ENCODE measurements at regions not wholly inside any gene's neighbourhood (a gene's known extent, or its start where the extent isn't known, plus 50 kb on each side); places are given as distances from the start of the nearest gene placed in this dataset.

- Histone ChIP-seq H4K20me1 (replicated peaks in 1 of 2; ENCODE audit: control insufficient read depth in 1 of 2, insufficient read depth in 2 of 2, low read length in 2 of 2) (peaks cover 0 to 6% of the 10 kb centered on the region in 2 experiments), H4K91ac (replicated peaks; ENCODE audit: insufficient read length, low read length) (no peak overlapping the region), H3K4ac (replicated peaks; ENCODE audit: insufficient read length, low read depth, low read length) (no peak overlapping the region), H2BK20ac (ENCODE audit: low read length) (no peak overlapping the region), H2AFZ (ENCODE audit: low read length) (no peak overlapping the region), H4K5ac (ENCODE audit: insufficient read length, low read depth, low read length) (no peak overlapping the region), H3K9me3 (ENCODE audit: insufficient read depth in 2 of 2, low read depth in 1 of 2, low read length in 1 of 2) (no peaks in the 10 kb centered on the region), H3K4me1 (replicated peaks in 1 of 4; ENCODE audit: control insufficient read depth in 3 of 4, insufficient read depth in 4 of 4, low read length in 3 of 4) (no peaks in the 10 kb centered on the region), H3K79me1 (ENCODE audit: low read depth, low read length) (no peaks in the 10 kb centered on the region; the same call in 1 of the 2 replicates), H2BK15ac (ENCODE audit: low read length) (no peak overlapping the region), H3K23me2 (ENCODE audit: low read depth, low read length) (no peaks in the 10 kb centered on the region), H3K56ac (replicated peaks; ENCODE audit: insufficient read length, low read depth, low read length) (no peak overlapping the region), H2BK12ac (ENCODE audit: low read depth, low read length) (no peak overlapping the region), H3K27me3 (replicated peaks in 1 of 4; ENCODE audit: control insufficient read depth in 3 of 4, extremely low read depth in 1 of 4, insufficient read depth in 3 of 4, low read length in 3 of 4) (no peaks in the 10 kb centered on the region), H3K9ac (replicated peaks in 1 of 4; ENCODE audit: extremely low read depth in 1 of 4, low read depth in 3 of 4, low read length in 3 of 4) (no peak overlapping the region), H2AK5ac (ENCODE audit: low read depth, low read length) (no peak overlapping the region), H3K79me2 (ENCODE audit: control insufficient read depth in 1 of 2, insufficient read depth in 2 of 2, low read length in 2 of 2) (peaks cover 0 to 23% of the 10 kb centered on the region in 2 experiments; a peak in 2 of 4 replicates), H3K4me3 (ENCODE audit: extremely low read depth in 1 of 4, insufficient read depth in 2 of 4, low read depth in 3 of 4, low read length in 4 of 4) (no peak overlapping the region), H4K8ac (ENCODE audit: extremely low read depth, insufficient read depth, low read length) (no peak overlapping the region), H3K23ac (ENCODE audit: insufficient read length) (no peak overlapping the region), H2BK120ac (replicated peaks; ENCODE audit: low read depth, low read length) (no peak overlapping the region), H3K36me3 (ENCODE audit: control insufficient read depth in 2 of 4, insufficient read depth in 4 of 4, low read length in 3 of 4) (peaks cover 9 to 25% (median 17%) of the 10 kb centered on the region in 4 experiments), H3K14ac (ENCODE audit: insufficient read length) (no peak overlapping the region), H3K4me2 (ENCODE audit: insufficient read depth in 1 of 2, low read depth in 2 of 2, low read length in 2 of 2) (no peak overlapping the region), H3K27ac (ENCODE audit: low read depth, low read length) (no peak overlapping the region), H3K18ac (ENCODE audit: extremely low read depth, low read length) (no peak overlapping the region), H2BK5ac (ENCODE audit: low read depth, low read length) (no peak overlapping the region)
- WGBS, 2 experiments (ENCODE audit: extremely low coverage in 1 of 2, insufficient coverage in 1 of 2, insufficient read length in 1 of 2, insufficient replicate concordance in 2 of 2, low coverage in 1 of 2, low lambda C conversion rate in 2 of 2, missing lambda C conversion rate in 1 of 2), result 83% methylated on average over 1 of the region's 1 CpG; no CpG with 5 or more reads in 1 of the 2 experiments
- ChIA-PET POLR2A (ENCODE audit: partially characterized antibody) (interaction anchor here (0.6 kb wide), 1 partner anchor 29 kb away, joined by 4 read pairs; no protein-coding TSS in a partner anchor), CTCF (ENCODE audit: partially characterized antibody) (no interaction called here)
- FAIRE-seq (no peak), DNase-seq (ENCODE audit: low read depth in 1 of 2, low spot score in 2 of 2) (no peak)
- TF ChIP-seq SIN3A (conservative IDR thresholded peaks at IDR 0.05 in 1 of 2, IDR thresholded peaks at IDR 0.05 in 1 of 2; ENCODE audit: low read depth in 1 of 2, low read length in 2 of 2) (no peak), CTBP2 (IDR thresholded peaks at IDR 0.05; ENCODE audit: borderline replicate concordance, insufficient read depth, insufficient read length, low read length) (no peak), E2F6 (IDR thresholded peaks at IDR 0.05) (no peak), SP1 (IDR thresholded peaks at IDR 0.05; ENCODE audit: low read depth, low read length) (no peak), SIRT6 (IDR thresholded peaks at IDR 0.05; ENCODE audit: low read length) (no peak), KDM1A (IDR thresholded peaks at IDR 0.05; ENCODE audit: borderline replicate concordance, low read length) (no peak), KDM4A (IDR thresholded peaks at IDR 0.05; ENCODE audit: low read depth, low read length, severe bottlenecking) (no peak), POLR2A (IDR thresholded peaks at IDR 0.05; ENCODE audit: control extremely low read depth in 1 of 2, low read depth in 2 of 2, low read length in 2 of 2) (no peak), HDAC2 (IDR thresholded peaks at IDR 0.05; ENCODE audit: borderline replicate concordance in 1 of 2, low read depth in 2 of 2, low read length in 2 of 2) (no peak), POLR2AphosphoS5 (IDR thresholded peaks at IDR 0.05; ENCODE audit: low read depth, low read length) (no peak), CHD1 (IDR thresholded peaks at IDR 0.05; ENCODE audit: low read depth, low read length) (no peak), MAX (IDR thresholded peaks at IDR 0.05) (no peak), SIX5 (IDR thresholded peaks at IDR 0.05; ENCODE audit: low read depth, low read length) (no peak)
Observed at GRCh38 chr1:65056234-65056633, 89.9 kb upstream of the JAK1 start.

Measured in H1 (cell line).